ENCODE measurements at regions not wholly inside any gene's neighbourhood (a gene's known extent, or its start where the extent isn't known, plus 50 kb on each side); places are given as distances from the start of the nearest gene placed in this dataset.

GRCh38 chr3:45319231-45319995 is 69.0 kb upstream of the LARS2 start:
- H3K36me3 Mint-ChIP-seq (ENCODE audit: insufficient read depth), result no peaks in the 10 kb centered on the region

GRCh38 chr3:45319996-45320305 is 68.4 kb upstream of the LARS2 start:
- no peaks in the 10 kb centered on the region for H3K9me3 Mint-ChIP-seq
- peaks cover 1% of the 10 kb centered on the region for H3K27me3 Mint-ChIP-seq (ENCODE audit: low read depth)
- no peak for DNase-seq

More at GRCh38 chr3:45319231-45319995, 69.0 kb upstream of the LARS2 start:
- no peaks in the 10 kb centered on the region for H3K27me3 Mint-ChIP-seq (ENCODE audit: low read depth)
- no peaks in the 10 kb centered on the region for H3K9me3 Mint-ChIP-seq
- peaks cover 3% of the 10 kb centered on the region for H3K4me1 Mint-ChIP-seq (ENCODE audit: low read depth)
- ATAC-seq (no peak), DNase-seq (no peak)
- no peak overlapping the region for H3K4me3 Mint-ChIP-seq

GRCh38 chr3:45320986-45321385 is 67.4 kb upstream of the LARS2 start:
- DNase-seq (no peak), ATAC-seq (no peak)
- Mint-ChIP-seq H3K9me3 (no peaks in the 10 kb centered on the region), H3K4me1 (ENCODE audit: low read depth) (peaks cover 3% of the 10 kb centered on the region), H3K27me3 (ENCODE audit: low read depth) (peaks cover 5% of the 10 kb centered on the region), H3K4me3 (no peak overlapping the region), H3K36me3 (ENCODE audit: insufficient read depth) (no peaks in the 10 kb centered on the region)

More at GRCh38 chr3:45319996-45320305, 68.4 kb upstream of the LARS2 start:
- H3K36me3 Mint-ChIP-seq (ENCODE audit: insufficient read depth), result no peaks in the 10 kb centered on the region
- no peak for ATAC-seq
- H3K4me1 Mint-ChIP-seq (ENCODE audit: low read depth), result peaks cover 3% of the 10 kb centered on the region
- no peak overlapping the region for H3K4me3 Mint-ChIP-seq

GRCh38 chr3:45321607-45322391 is 66.6 kb upstream of the LARS2 start:
- no peak overlapping the region for H3K4me3 Mint-ChIP-seq
- ATAC-seq (no peak), DNase-seq (no peak)
- no peaks in the 10 kb centered on the region for H3K36me3 Mint-ChIP-seq (ENCODE audit: insufficient read depth)
- peaks cover 11% of the 10 kb centered on the region for H3K27me3 Mint-ChIP-seq (ENCODE audit: low read depth)
- H3K9me3 Mint-ChIP-seq, result no peaks in the 10 kb centered on the region
- peaks cover 3% of the 10 kb centered on the region for H3K4me1 Mint-ChIP-seq (ENCODE audit: low read depth)

GRCh38 chr3:45322616-45323015 is 65.8 kb upstream of the LARS2 start:
- no peak for DNase-seq

GRCh38 chr3:45325676-45326075 is 62.7 kb upstream of the LARS2 start:
- DNase-seq (no peak), ATAC-seq (no peak)
- Mint-ChIP-seq H3K36me3 (ENCODE audit: insufficient read depth) (no peaks in the 10 kb centered on the region), H3K4me1 (ENCODE audit: low read depth) (peaks cover 3% of the 10 kb centered on the region), H3K9me3 (no peaks in the 10 kb centered on the region), H3K4me3 (no peak overlapping the region), H3K27me3 (ENCODE audit: low read depth) (peaks cover 24% of the 10 kb centered on the region)

More at GRCh38 chr3:45322616-45323015, 65.8 kb upstream of the LARS2 start:
- no peak for ATAC-seq
- H3K27me3 Mint-ChIP-seq (ENCODE audit: low read depth), result peaks cover 15% of the 10 kb centered on the region
- no peaks in the 10 kb centered on the region for H3K9me3 Mint-ChIP-seq
- peaks cover 3% of the 10 kb centered on the region for H3K4me1 Mint-ChIP-seq (ENCODE audit: low read depth)
- H3K4me3 Mint-ChIP-seq, result no peak overlapping the region
- no peaks in the 10 kb centered on the region for H3K36me3 Mint-ChIP-seq (ENCODE audit: insufficient read depth)

GRCh38 chr3:45329761-45330305 is 58.5 kb upstream of the LARS2 start:
- no peaks in the 10 kb centered on the region for H3K36me3 Mint-ChIP-seq (ENCODE audit: insufficient read depth)
- no peaks in the 10 kb centered on the region for H3K9me3 Mint-ChIP-seq
- no peak for DNase-seq
- ATAC-seq, result peak in 1 of 2 donors; percentile 14
- H3K4me1 Mint-ChIP-seq (ENCODE audit: low read depth), result no peaks in the 10 kb centered on the region
- H3K27me3 Mint-ChIP-seq (ENCODE audit: low read depth), result peaks cover 32% of the 10 kb centered on the region
- H3K4me3 Mint-ChIP-seq, result no peak overlapping the region

- Mint-ChIP-seq H3K36me3 (ENCODE audit: insufficient read depth) (no peaks in the 10 kb centered on the region), H3K27me3 (ENCODE audit: low read depth) (peaks cover 34% of the 10 kb centered on the region), H3K9me3 (no peaks in the 10 kb centered on the region), H3K4me1 (ENCODE audit: low read depth) (no peaks in the 10 kb centered on the region), H3K4me3 (no peak overlapping the region)
- DNase-seq (no peak), ATAC-seq (no peak)
Measured at GRCh38 chr3:45330510-45331295, 57.7 kb upstream of the LARS2 start.

- no peaks in the 10 kb centered on the region for H3K36me3 Mint-ChIP-seq (ENCODE audit: insufficient read depth)
- ATAC-seq (no peak), DNase-seq (no peak)
- no peaks in the 10 kb centered on the region for H3K9me3 Mint-ChIP-seq
- H3K27me3 Mint-ChIP-seq (ENCODE audit: low read depth), result peaks cover 28% of the 10 kb centered on the region
- no peak overlapping the region for H3K4me3 Mint-ChIP-seq
- H3K4me1 Mint-ChIP-seq (ENCODE audit: low read depth), result no peaks in the 10 kb centered on the region
Measured at GRCh38 chr3:45332493-45332892, 55.9 kb upstream of the LARS2 start.

GRCh38 chr3:45332901-45333407 is 55.4 kb upstream of the LARS2 start:
- ATAC-seq, result no peak

GRCh38 chr3:45333549-45333948 is 54.8 kb upstream of the LARS2 start:
- Mint-ChIP-seq H3K9me3 (no peaks in the 10 kb centered on the region), H3K4me3 (no peak overlapping the region), H3K4me1 (ENCODE audit: low read depth) (no peaks in the 10 kb centered on the region), H3K36me3 (ENCODE audit: insufficient read depth) (no peaks in the 10 kb centered on the region), H3K27me3 (ENCODE audit: low read depth) (peaks cover 23% of the 10 kb centered on the region)
- ATAC-seq (no peak), DNase-seq (no peak)

More at GRCh38 chr3:45332901-45333407, 55.4 kb upstream of the LARS2 start:
- Mint-ChIP-seq H3K36me3 (ENCODE audit: insufficient read depth) (no peaks in the 10 kb centered on the region), H3K27me3 (ENCODE audit: low read depth) (peaks cover 27% of the 10 kb centered on the region), H3K4me3 (no peak overlapping the region), H3K9me3 (no peaks in the 10 kb centered on the region), H3K4me1 (ENCODE audit: low read depth) (no peaks in the 10 kb centered on the region)
- DNase-seq, result no peak

- no peak overlapping the region for H3K4me3 Mint-ChIP-seq
- H3K4me1 Mint-ChIP-seq (ENCODE audit: low read depth), result no peaks in the 10 kb centered on the region
- DNase-seq, result no peak
- H3K27me3 Mint-ChIP-seq (ENCODE audit: low read depth), result peaks cover 17% of the 10 kb centered on the region
- no peaks in the 10 kb centered on the region for H3K36me3 Mint-ChIP-seq (ENCODE audit: insufficient read depth)
- no peaks in the 10 kb centered on the region for H3K9me3 Mint-ChIP-seq
- ATAC-seq, result no peak
Measured at GRCh38 chr3:45337839-45338470, 50.4 kb upstream of the LARS2 start.

Measured in activated T-cell treated with anti-CD3 and anti-CD28 coated beads, Interleukin-2, amount 50 U/mL, for 4 hours (primary cell).